CD4-positive, alpha-beta T cell treated with Interleukin-6 at 100 ng/mL for 8 hours (primary cell): ENCODE measurements at regions not wholly inside any gene's neighbourhood (a gene's known extent, or its start where the extent isn't known, plus 50 kb on each side); places are given as distances from the start of the nearest gene placed in this dataset.

Source experiments
- DNase-seq: peaks from one replicate; pipeline ENCODE4 v3.0.0-alpha.2; 2020; ENCODE audit warnings: mixed read lengths, low spot score

- no peak for DNase-seq
Observed at GRCh38 chr22:27223317-27224177, 566.2 kb downstream of the MIAT start.

- DNase-seq = no peak
Observed at GRCh38 chr22:27224485-27225374, 567.3 kb downstream of the MIAT start.

GRCh38 chr22:27226666-27227065 lies 569.3 kb downstream of the MIAT start:
- DNase-seq = no peak

- no peak for DNase-seq
Observed at GRCh38 chr22:27228771-27229170, 571.4 kb downstream of the MIAT start.

- no peak for DNase-seq
Observed at GRCh38 chr22:27230189-27230588, 571.4 kb downstream of the MN1 start.

- DNase-seq = no peak
Observed at GRCh38 chr22:27231266-27231665, 570.3 kb downstream of the MN1 start.

- no peak for DNase-seq
Observed at GRCh38 chr22:27232077-27232476, 569.5 kb downstream of the MN1 start.

GRCh38 chr22:27237080-27237741 lies 564.3 kb downstream of the MN1 start:
- DNase-seq = no peak

- no peak for DNase-seq
Observed at GRCh38 chr22:27238935-27239510, 562.5 kb downstream of the MN1 start.

- DNase-seq = no peak
Observed at GRCh38 chr22:27239520-27239919, 562.0 kb downstream of the MN1 start.

- no peak for DNase-seq
Observed at GRCh38 chr22:27240298-27241075, 561.1 kb downstream of the MN1 start.

GRCh38 chr22:27241430-27242321 lies 559.9 kb downstream of the MN1 start:
- no peak for DNase-seq

GRCh38 chr22:27242474-27242873 lies 559.1 kb downstream of the MN1 start:
- DNase-seq = no peak

GRCh38 chr22:27242917-27243589 lies 558.5 kb downstream of the MN1 start:
- no peak for DNase-seq

GRCh38 chr22:27244328-27244727 lies 557.2 kb downstream of the MN1 start:
- no peak for DNase-seq

GRCh38 chr22:27245056-27245455 lies 556.5 kb downstream of the MN1 start:
- DNase-seq = no peak

GRCh38 chr22:27246558-27246957 lies 555.0 kb downstream of the MN1 start:
- DNase-seq = no peak

GRCh38 chr22:27247701-27248434 lies 553.7 kb downstream of the MN1 start:
- DNase-seq = no peak

- DNase-seq = no peak
Observed at GRCh38 chr22:27250418-27250817, 551.1 kb downstream of the MN1 start.
